Skin of body (tissue), 1 donor: ENCODE measurements at regions not wholly inside any gene's neighbourhood (a gene's known extent, or its start where the extent isn't known, plus 50 kb on each side); places are given as distances from the start of the nearest gene placed in this dataset.

Experiments
- DNase-seq: peaks from one replicate; lab custom pipeline; 2025; lab: John Stamatoyannopoulos, UW

- DNase-seq, result no peak
These were observed 326.4 kb downstream of the DYSF start for GRCh38 chr2:71779774-71780105.

GRCh38 chr2:71778936-71779773, 325.8 kb downstream of the DYSF start:
- peak; percentile 65 for DNase-seq

- DNase-seq, result no peak
These were observed 325.2 kb downstream of the DYSF start for GRCh38 chr2:71778514-71778913.

- no peak for DNase-seq
These were observed 324.6 kb downstream of the DYSF start for GRCh38 chr2:71777946-71778345.

- DNase-seq, result no peak
These were observed 322.9 kb downstream of the DYSF start for GRCh38 chr2:71776227-71776626.

- no peak for DNase-seq
These were observed 319.9 kb downstream of the DYSF start for GRCh38 chr2:71773218-71773617.

GRCh38 chr2:71772510-71773172, 319.3 kb downstream of the DYSF start:
- no peak for DNase-seq

GRCh38 chr2:71767663-71768062, 314.3 kb downstream of the DYSF start:
- no peak for DNase-seq

GRCh38 chr2:71759060-71759459, 305.7 kb downstream of the DYSF start:
- DNase-seq, result no peak

- DNase-seq, result no peak
These were observed 304.0 kb downstream of the DYSF start for GRCh38 chr2:71757351-71757750.

GRCh38 chr2:71756280-71756906, 303.0 kb downstream of the DYSF start:
- no peak for DNase-seq

- no peak for DNase-seq
These were observed 298.2 kb downstream of the DYSF start for GRCh38 chr2:71751590-71751989.

- DNase-seq, result no peak
These were observed 296.3 kb downstream of the DYSF start for GRCh38 chr2:71749671-71750101.

- DNase-seq, result no peak
These were observed 294.9 kb downstream of the DYSF start for GRCh38 chr2:71748227-71748626.

- DNase-seq, result no peak
These were observed 294.2 kb downstream of the DYSF start for GRCh38 chr2:71747559-71747958.

GRCh38 chr2:71746946-71747501, 293.7 kb downstream of the DYSF start:
- no peak for DNase-seq

GRCh38 chr2:71744781-71745180, 291.4 kb downstream of the DYSF start:
- DNase-seq, result no peak

GRCh38 chr2:71743995-71744675, 290.8 kb downstream of the DYSF start:
- peak; percentile 16 for DNase-seq

GRCh38 chr2:71742953-71743601, 289.7 kb downstream of the DYSF start:
- peak; percentile 82 for DNase-seq

- peak; percentile 47 for DNase-seq
These were observed 283.6 kb downstream of the DYSF start for GRCh38 chr2:71736986-71737385.
